ENCODE measurements at regions not wholly inside any gene's neighbourhood (a gene's known extent, or its start where the extent isn't known, plus 50 kb on each side); places are given as distances from the start of the nearest gene placed in this dataset.

DNA sequence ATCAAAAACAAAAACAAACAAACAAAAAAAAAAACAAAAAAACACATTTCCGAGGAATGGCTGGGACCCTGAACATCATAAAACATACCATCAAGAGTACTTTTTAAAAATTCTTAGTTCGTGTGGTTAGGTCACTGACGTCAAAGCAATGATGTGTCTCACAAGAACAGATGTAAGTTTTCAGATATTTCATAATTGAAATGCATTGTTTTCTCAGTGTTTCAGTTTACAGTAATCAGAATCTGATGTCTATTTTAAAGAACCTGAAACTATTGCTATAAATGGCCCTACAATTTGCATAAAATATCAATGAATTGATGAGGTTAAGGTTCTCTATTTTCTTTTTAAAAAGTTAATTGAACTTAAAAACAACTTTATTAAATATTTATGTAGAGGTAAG lies 103.7 kb upstream of the HGF start:
- TF ChIP-seq EZH2 (IDR thresholded peaks at IDR 0.05; ENCODE audit: insufficient read depth, poor library complexity, severe bottlenecking) (no peak), EZH2phosphoT487 (IDR thresholded peaks at IDR 0.05; ENCODE audit: insufficient read depth, low read depth) (no peak)
